ENCODE measurements at regions not wholly inside any gene's neighbourhood (a gene's known extent, or its start where the extent isn't known, plus 50 kb on each side); places are given as distances from the start of the nearest gene placed in this dataset.

- TF ChIP-seq CTCF (IDR thresholded peaks at IDR 0.05) (no peak), POLR2A (IDR thresholded peaks at IDR 0.05) (no peak)
Observed at GRCh38 chr6:166810864-166811263, 145.5 kb downstream of the RNASET2 start.
